ENCODE measurements at regions not wholly inside any gene's neighbourhood (a gene's known extent, or its start where the extent isn't known, plus 50 kb on each side); places are given as distances from the start of the nearest gene placed in this dataset.
A peak's percentile ranks its signal among the peaks of the same experiment; 100 is the strongest.
"Not testable (repeated sequence)": the region's sequence is repeated elsewhere in the genome, so short reads cannot be mapped to it uniquely, and the experiment has no call there.

DNA sequence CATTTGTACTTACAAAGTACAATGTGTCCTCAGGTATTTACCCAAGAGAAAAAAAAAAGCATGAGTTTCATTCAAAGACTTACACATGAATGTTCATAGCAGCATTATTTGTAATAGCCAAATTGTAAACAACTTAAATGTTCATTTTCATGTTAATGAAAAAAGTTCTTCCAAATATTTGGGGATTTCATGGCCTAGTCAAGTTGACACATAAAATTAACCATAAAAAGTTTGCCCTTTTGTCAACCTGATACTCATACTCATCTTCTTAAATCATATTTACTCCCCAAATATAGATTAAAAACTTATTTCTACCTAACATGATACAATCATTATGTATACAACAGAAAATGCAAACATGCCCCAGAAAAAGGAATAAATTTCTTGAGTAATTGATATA lies 112.5 kb upstream of the EMCN start:
- DNase-seq, result no peak

- peak in 1 of 3 experiments; percentile 46 for DNase-seq
These were observed 92.0 kb upstream of the EMCN start for GRCh38 chr4:100609810-100610209.

GRCh38 chr4:100608651-100609050 lies 90.8 kb upstream of the EMCN start:
- not testable (repeated sequence) for DNase-seq

GRCh38 chr4:100605144-100605543 lies 87.3 kb upstream of the EMCN start:
- no peak for DNase-seq

DNA sequence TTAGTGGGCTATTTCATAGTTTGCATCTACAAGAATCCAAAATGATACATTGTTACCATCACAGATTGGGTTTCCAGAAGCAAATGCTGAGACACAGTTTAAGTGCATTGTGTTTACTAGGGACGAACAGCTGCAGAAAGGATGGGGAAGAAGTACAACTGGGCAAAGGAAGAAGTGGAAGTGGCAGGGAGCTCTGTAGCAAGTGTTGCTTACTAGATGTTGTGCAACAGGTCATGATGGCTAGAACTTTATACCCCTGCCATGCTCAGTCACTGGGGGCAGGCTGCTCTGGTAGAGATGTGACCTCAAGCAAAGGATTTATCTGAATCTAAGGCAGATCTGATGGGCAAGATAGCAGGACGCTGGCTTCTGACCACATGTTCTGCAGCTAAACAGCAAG lies 76.1 kb upstream of the EMCN start:
- no peak for DNase-seq

DNA sequence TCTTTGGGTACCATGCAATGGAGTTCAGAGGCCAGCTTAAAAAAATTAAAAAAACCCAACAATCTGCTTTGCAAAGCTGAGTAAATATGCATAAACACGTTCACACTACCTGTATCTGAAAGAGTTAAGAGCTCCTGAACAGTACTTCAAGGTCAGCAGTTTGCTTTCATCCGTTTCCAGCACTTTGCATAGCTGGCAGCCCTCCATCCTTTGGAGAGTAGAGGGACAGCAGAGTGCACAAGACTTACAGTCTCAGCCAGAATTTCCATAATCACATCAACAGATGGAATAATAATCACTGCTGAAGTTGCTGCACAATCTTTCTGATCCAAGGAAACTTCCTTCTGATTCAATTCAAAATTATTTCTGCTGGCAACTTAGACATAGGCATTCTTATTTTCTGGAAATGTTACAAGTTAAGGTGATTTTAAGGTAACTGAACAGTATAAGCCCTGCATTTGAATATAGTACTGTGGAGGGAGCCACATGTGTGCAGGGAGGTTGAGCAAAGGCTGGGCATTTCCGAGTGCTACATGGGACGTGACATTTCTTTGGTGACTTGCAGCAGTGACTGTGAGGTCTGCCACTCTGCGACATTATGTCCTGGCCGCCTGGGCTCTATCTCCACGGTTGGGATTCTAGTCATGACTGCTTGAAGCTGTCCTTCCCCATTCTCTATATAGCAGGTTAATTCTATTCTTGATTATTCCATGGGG lies 73.5 kb upstream of the EMCN start:
- DNase-seq, result peak in 2 of 3 experiments; percentile 11 to 64

DNA sequence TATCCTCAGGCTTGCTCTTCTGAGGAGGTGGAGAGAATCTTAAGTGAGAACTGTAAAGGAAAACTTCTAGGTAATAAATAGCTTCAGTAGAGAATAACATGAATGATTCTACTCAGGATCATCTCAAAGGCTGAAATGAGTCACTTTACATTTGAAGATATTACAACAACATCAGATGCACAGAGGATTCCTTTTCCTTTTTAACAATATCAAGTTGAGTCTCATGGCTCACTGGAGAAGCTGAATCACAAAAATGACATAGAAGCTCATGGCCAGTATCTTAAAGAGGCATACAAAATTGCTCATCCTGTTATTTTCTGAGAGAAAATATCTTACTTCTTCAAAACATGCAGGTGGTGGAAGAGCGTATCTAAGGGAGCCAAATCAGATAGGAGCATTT lies 72.5 kb upstream of the EMCN start:
- DNase-seq, result no peak

GRCh38 chr4:100588076-100588475 lies 70.3 kb upstream of the EMCN start:
- no peak for DNase-seq

GRCh38 chr4:100582146-100582545 lies 64.3 kb upstream of the EMCN start:
- peak in 1 of 3 experiments; percentile 2 for DNase-seq

DNA sequence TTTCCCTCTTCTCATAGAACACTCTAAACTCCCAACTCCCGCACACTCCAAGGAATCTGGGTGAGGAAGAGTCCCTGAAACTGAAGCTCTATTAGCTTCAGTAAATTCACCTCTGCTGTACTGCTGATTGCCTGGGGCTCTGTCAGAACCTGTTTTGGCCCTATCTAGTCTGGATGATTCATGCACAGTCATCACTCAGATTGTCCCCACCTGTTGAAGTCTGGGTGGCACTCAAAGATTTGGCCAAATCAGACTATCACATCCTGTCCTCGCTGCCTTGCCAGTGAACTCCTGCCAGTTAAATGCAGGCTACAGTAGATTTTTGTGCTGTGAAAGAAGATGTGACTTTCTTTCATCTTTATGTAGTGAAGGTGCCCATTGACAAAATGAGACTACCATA lies 63.5 kb upstream of the EMCN start:
- peak in 1 of 3 experiments; percentile 5 for DNase-seq

GRCh38 chr4:100576570-100576969 lies 58.7 kb upstream of the EMCN start:
- DNase-seq, result no peak

GRCh38 chr4:100574607-100575006 lies 56.8 kb upstream of the EMCN start:
- no peak for DNase-seq

- no peak for DNase-seq
These were observed 51.4 kb upstream of the EMCN start for GRCh38 chr4:100569196-100569595.
